SK-N-SH treated with all-trans-retinoic acid at 6 μM for 48 hours (cell line): ENCODE measurements at regions not wholly inside any gene's neighbourhood (a gene's known extent, or its start where the extent isn't known, plus 50 kb on each side); places are given as distances from the start of the nearest gene placed in this dataset.

ENCODE experiments used
- ATAC-seq: fragments of 200-7000 bp; cut with Tn5 transposase; 3 replicates; pipeline ENCODE4 v1.9.1; 2020; ENCODE audit warnings: mild to moderate bottlenecking, moderate library complexity
- ARNTL ChIP-seq: fragments of 450-650 bp; formaldehyde crosslinking; IDR thresholded peaks from 2 replicates; pipeline ENCODE4 v1.5.0; 2020; ENCODE audit warnings: low read depth, mild to moderate bottlenecking, moderate library complexity, borderline replicate concordance
- BACH2 ChIP-seq: fragments of 250-450 bp; sonication (Bioruptor Pico); IDR thresholded peaks from 2 replicates; pipeline ENCODE4 v1.9.0; 2021; ENCODE audit warnings: mild to moderate bottlenecking, borderline replicate concordance
- CSDC2 ChIP-seq: fragments of 250-450 bp; sonication (Bioruptor Pico); IDR thresholded peaks from 2 replicates; pipeline ENCODE4 v1.5.0; 2020; ENCODE audit warnings: mild to moderate bottlenecking, moderate library complexity
- ESRRG ChIP-seq: fragments of 250-450 bp; sonication (Bioruptor Pico); IDR thresholded peaks from 2 replicates; pipeline ENCODE4 v1.6.1; 2021; ENCODE audit warnings: mild to moderate bottlenecking
- GLIS3 ChIP-seq: fragments of 250-450 bp; sonication (Bioruptor Pico); IDR thresholded peaks from 2 replicates; pipeline ENCODE4 v1.5.0; 2020; ENCODE audit warnings: mild to moderate bottlenecking, moderate library complexity
- ISL1 ChIP-seq: fragments of 250-450 bp; sonication (Bioruptor Pico); IDR thresholded peaks from 2 replicates; pipeline ENCODE4 v2.1.2; 2022; ENCODE audit warnings: mild to moderate bottlenecking, moderate library complexity
- PPARA ChIP-seq: fragments of 250-450 bp; sonication (Bioruptor Pico); IDR thresholded peaks from 2 replicates; pipeline ENCODE4 v1.5.0; 2020; ENCODE audit warnings: mild to moderate bottlenecking, borderline replicate concordance
- SNAI2 ChIP-seq: fragments of 250-450 bp; sonication (Bioruptor Pico); IDR thresholded peaks from 2 replicates; pipeline ENCODE4 v1.5.0; 2020; ENCODE audit warnings: mild to moderate bottlenecking, moderate library complexity
- TCF4 ChIP-seq: fragments of 250-450 bp; sonication (Bioruptor Pico); IDR thresholded peaks from 2 replicates; pipeline ENCODE4 v1.8.0; 2021; ENCODE audit warnings: mild to moderate bottlenecking, moderate library complexity, borderline replicate concordance
- TOX ChIP-seq: fragments of 250-450 bp; sonication (Bioruptor Pico); IDR thresholded peaks from 2 replicates; pipeline ENCODE4 v1.8.0; 2021; ENCODE audit warnings: mild to moderate bottlenecking, moderate library complexity, borderline replicate concordance
- ZC3H10 ChIP-seq: fragments of 250-450 bp; sonication (Bioruptor Pico); IDR thresholded peaks from 2 replicates; pipeline ENCODE4 v1.5.1; 2021; ENCODE audit warnings: mild to moderate bottlenecking, moderate library complexity
- ZFP3 ChIP-seq: fragments of 250-450 bp; sonication (Bioruptor Pico); IDR thresholded peaks from 2 replicates; pipeline ENCODE4 v1.5.0; 2020; ENCODE audit warnings: mild to moderate bottlenecking, moderate library complexity
- ZFP30 ChIP-seq: fragments of 450-650 bp; formaldehyde crosslinking; IDR thresholded peaks from 2 replicates; pipeline ENCODE4 v1.5.0; 2022; ENCODE audit warnings: mild to moderate bottlenecking, moderate library complexity
- ZNF565 ChIP-seq: fragments of 450-650 bp; formaldehyde crosslinking; conservative IDR thresholded peaks from 2 replicates; pipeline ENCODE4 v1.5.0; 2020; ENCODE audit warnings: low read depth, mild to moderate bottlenecking, moderate library complexity
- ZNF70 ChIP-seq: fragments of 450-650 bp; formaldehyde crosslinking; IDR thresholded peaks from 2 replicates; pipeline ENCODE4 v1.5.0; 2020; ENCODE audit warnings: mild to moderate bottlenecking, moderate library complexity
- TF ChIP-seq, protein P1 (sequence below): fragments of 250-450 bp; sonication (Bioruptor Pico); IDR thresholded peaks from 2 replicates; pipeline ENCODE4 v1.5.0; 2020; ENCODE audit warnings: mild to moderate bottlenecking, moderate library complexity
- TF ChIP-seq, protein P2 (sequence below): fragments of 250-450 bp; sonication (Bioruptor Pico); IDR thresholded peaks from 2 replicates; pipeline ENCODE4 v1.5.1; 2021; ENCODE audit warnings: mild to moderate bottlenecking, moderate library complexity
- TF ChIP-seq, protein P3 (sequence below): fragments of 250-450 bp; sonication (Bioruptor Pico); IDR thresholded peaks from 2 replicates; pipeline ENCODE4 v1.8.0; 2020; ENCODE audit warnings: mild to moderate bottlenecking, moderate library complexity, borderline replicate concordance
- TF ChIP-seq, protein P4 (sequence below): fragments of 250-450 bp; sonication (Bioruptor Pico); IDR thresholded peaks from 2 replicates; pipeline ENCODE4 v1.5.1; 2020; ENCODE audit warnings: low read depth, mild to moderate bottlenecking, moderate library complexity
- TF ChIP-seq, protein P5 (sequence below): fragments of 250-450 bp; sonication (Bioruptor Pico); IDR thresholded peaks from 2 replicates; pipeline ENCODE4 v1.8.0; 2021; ENCODE audit warnings: low read depth, mild to moderate bottlenecking, moderate library complexity, borderline replicate concordance

DNA sequence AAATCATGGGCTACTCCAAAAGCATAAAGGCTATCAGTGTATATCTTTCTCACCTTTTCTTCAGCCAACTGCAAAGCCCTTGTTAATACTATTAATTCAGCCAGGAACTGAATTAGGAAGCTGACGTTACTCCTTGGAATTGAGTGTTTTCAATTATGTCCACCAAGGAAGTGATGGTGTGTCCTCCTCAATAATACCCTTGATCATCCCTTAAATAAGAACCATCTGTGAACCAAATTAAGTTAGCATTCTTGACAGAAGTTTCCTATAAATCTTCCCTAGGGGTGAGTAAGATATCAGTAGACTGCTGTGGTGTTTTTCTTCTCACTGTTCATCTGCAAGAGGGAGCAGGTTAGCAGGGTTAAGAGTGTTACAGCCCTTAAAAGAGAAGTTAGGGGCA lies 252.3 kb upstream of the AVPR1A start (continued):
- TF ChIP-seq, protein P1, sequence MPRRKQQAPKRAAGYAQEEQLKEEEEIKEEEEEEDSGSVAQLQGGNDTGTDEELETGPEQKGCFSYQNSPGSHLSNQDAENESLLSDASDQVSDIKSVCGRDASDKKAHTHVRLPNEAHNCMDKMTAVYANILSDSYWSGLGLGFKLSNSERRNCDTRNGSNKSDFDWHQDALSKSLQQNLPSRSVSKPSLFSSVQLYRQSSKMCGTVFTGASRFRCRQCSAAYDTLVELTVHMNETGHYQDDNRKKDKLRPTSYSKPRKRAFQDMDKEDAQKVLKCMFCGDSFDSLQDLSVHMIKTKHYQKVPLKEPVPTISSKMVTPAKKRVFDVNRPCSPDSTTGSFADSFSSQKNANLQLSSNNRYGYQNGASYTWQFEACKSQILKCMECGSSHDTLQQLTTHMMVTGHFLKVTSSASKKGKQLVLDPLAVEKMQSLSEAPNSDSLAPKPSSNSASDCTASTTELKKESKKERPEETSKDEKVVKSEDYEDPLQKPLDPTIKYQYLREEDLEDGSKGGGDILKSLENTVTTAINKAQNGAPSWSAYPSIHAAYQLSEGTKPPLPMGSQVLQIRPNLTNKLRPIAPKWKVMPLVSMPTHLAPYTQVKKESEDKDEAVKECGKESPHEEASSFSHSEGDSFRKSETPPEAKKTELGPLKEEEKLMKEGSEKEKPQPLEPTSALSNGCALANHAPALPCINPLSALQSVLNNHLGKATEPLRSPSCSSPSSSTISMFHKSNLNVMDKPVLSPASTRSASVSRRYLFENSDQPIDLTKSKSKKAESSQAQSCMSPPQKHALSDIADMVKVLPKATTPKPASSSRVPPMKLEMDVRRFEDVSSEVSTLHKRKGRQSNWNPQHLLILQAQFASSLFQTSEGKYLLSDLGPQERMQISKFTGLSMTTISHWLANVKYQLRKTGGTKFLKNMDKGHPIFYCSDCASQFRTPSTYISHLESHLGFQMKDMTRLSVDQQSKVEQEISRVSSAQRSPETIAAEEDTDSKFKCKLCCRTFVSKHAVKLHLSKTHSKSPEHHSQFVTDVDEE (CRISPR knock-in tag): no peak
- TF ChIP-seq ESRRG (CRISPR knock-in tag) (no peak), ZFP3 (CRISPR knock-in tag) (no peak), ZC3H10 (CRISPR knock-in tag) (no peak), SNAI2 (no peak), ZNF70 (no peak)
- TF ChIP-seq, protein P2, sequence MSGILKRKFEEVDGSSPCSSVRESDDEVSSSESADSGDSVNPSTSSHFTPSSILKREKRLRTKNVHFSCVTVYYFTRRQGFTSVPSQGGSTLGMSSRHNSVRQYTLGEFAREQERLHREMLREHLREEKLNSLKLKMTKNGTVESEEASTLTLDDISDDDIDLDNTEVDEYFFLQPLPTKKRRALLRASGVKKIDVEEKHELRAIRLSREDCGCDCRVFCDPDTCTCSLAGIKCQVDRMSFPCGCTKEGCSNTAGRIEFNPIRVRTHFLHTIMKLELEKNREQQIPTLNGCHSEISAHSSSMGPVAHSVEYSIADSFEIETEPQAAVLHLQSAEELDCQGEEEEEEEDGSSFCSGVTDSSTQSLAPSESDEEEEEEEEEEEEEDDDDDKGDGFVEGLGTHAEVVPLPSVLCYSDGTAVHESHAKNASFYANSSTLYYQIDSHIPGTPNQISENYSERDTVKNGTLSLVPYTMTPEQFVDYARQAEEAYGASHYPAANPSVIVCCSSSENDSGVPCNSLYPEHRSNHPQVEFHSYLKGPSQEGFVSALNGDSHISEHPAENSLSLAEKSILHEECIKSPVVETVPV (CRISPR knock-in tag): no peak

DNA sequence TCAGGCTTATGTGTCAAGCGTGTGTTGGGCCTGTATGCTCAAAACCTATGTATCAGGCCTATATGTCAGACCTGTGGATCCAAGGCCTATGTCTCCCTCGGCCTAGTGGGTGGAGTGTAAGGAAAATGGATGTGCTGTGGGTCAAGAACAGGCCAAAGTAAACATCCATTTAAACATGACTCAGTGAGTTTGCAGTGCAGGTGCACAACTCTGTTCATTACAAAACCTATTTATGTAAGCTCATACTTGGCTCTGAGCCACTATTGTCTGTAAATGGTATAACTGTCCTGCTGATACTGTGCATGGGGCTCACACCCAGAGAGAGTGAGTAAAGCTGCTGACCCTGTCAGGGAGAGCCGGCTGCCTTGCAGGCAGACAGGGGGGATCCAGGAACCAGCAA lies 249.7 kb upstream of the AVPR1A start:
- ATAC-seq: no peak
- TF ChIP-seq PPARA (CRISPR knock-in tag) (no peak), ESRRG (CRISPR knock-in tag) (no peak), ZNF70 (no peak), TOX (CRISPR knock-in tag) (no peak), TCF4 (CRISPR knock-in tag) (no peak), GLIS3 (CRISPR knock-in tag) (no peak), CSDC2 (CRISPR knock-in tag) (no peak), ARNTL (CRISPR knock-in tag) (no peak), BACH2 (CRISPR knock-in tag) (no peak), ZNF565 (CRISPR knock-in tag) (no peak), ISL1 (no peak), ZFP30 (CRISPR knock-in tag) (no peak)
- TF ChIP-seq, protein P3, sequence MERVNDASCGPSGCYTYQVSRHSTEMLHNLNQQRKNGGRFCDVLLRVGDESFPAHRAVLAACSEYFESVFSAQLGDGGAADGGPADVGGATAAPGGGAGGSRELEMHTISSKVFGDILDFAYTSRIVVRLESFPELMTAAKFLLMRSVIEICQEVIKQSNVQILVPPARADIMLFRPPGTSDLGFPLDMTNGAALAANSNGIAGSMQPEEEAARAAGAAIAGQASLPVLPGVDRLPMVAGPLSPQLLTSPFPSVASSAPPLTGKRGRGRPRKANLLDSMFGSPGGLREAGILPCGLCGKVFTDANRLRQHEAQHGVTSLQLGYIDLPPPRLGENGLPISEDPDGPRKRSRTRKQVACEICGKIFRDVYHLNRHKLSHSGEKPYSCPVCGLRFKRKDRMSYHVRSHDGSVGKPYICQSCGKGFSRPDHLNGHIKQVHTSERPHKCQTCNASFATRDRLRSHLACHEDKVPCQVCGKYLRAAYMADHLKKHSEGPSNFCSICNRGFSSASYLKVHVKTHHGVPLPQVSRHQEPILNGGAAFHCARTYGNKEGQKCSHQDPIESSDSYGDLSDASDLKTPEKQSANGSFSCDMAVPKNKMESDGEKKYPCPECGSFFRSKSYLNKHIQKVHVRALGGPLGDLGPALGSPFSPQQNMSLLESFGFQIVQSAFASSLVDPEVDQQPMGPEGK (CRISPR knock-in tag): no peak
- TF ChIP-seq, protein P2 (CRISPR knock-in tag): no peak
- TF ChIP-seq, protein P4, sequence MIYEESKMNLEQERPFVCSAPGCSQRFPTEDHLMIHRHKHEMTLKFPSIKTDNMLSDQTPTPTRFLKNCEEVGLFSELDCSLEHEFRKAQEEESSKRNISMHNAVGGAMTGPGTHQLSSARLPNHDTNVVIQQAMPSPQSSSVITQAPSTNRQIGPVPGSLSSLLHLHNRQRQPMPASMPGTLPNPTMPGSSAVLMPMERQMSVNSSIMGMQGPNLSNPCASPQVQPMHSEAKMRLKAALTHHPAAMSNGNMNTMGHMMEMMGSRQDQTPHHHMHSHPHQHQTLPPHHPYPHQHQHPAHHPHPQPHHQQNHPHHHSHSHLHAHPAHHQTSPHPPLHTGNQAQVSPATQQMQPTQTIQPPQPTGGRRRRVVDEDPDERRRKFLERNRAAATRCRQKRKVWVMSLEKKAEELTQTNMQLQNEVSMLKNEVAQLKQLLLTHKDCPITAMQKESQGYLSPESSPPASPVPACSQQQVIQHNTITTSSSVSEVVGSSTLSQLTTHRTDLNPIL: no peak
- TF ChIP-seq, protein P5, sequence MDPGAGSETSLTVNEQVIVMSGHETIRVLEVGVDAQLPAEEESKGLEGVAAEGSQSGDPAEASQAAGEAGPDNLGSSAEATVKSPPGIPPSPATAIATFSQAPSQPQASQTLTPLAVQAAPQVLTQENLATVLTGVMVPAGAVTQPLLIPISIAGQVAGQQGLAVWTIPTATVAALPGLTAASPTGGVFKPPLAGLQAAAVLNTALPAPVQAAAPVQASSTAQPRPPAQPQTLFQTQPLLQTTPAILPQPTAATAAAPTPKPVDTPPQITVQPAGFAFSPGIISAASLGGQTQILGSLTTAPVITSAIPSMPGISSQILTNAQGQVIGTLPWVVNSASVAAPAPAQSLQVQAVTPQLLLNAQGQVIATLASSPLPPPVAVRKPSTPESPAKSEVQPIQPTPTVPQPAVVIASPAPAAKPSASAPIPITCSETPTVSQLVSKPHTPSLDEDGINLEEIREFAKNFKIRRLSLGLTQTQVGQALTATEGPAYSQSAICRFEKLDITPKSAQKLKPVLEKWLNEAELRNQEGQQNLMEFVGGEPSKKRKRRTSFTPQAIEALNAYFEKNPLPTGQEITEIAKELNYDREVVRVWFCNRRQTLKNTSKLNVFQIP (CRISPR knock-in tag): no peak
- TF ChIP-seq, protein P1 (CRISPR knock-in tag): no peak
